DND-41 (cell line): ENCODE measurements at regions not wholly inside any gene's neighbourhood (a gene's known extent, or its start where the extent isn't known, plus 50 kb on each side); places are given as distances from the start of the nearest gene placed in this dataset.

ENCODE experiments used
- ATAC-seq: fragments of 200-7000 bp; cut with Tn5 transposase; 3 replicates; pipeline ENCODE4 v1.9.1; 2021; ENCODE audit warnings: low read depth; ENCODE audit not compliant: insufficient read depth
- DNase-seq: peaks from one replicate; pipeline ENCODE4 v3.0.0-alpha.2; 2020
- H2AFZ ChIP-seq: 2 replicates; pipeline ENCODE4 v1.6.0; 2012; ENCODE audit warnings: low read depth, low read length
- H3K27ac ChIP-seq: 2 replicates; pipeline ENCODE4 v1.5.1; 2012; ENCODE audit warnings: low read length, inconsistent platforms
- H3K27me3 ChIP-seq: fragments of 200-600 bp; sonication (generic); 2 replicates; pipeline ENCODE4 v1.6.0; 2012; ENCODE audit warnings: low read length, mild to moderate bottlenecking, inconsistent platforms; ENCODE audit not compliant: insufficient read depth, poor library complexity
- H3K36me3 ChIP-seq: 2 replicates; pipeline ENCODE4 v1.5.1; 2012; ENCODE audit warnings: low read length, inconsistent platforms; ENCODE audit not compliant: insufficient read depth
- H3K4me1 ChIP-seq: 2 replicates; pipeline ENCODE4 v1.5.1; 2012; ENCODE audit warnings: mild to moderate bottlenecking, low read length; ENCODE audit not compliant: insufficient read depth
- H3K4me2 ChIP-seq: 2 replicates; pipeline ENCODE4 v1.6.0; 2012; ENCODE audit warnings: mild to moderate bottlenecking, moderate library complexity, low read length, inconsistent platforms; ENCODE audit not compliant: insufficient read depth
- H3K4me3 ChIP-seq, 2 experiments: fragments of 200-600 bp in 1 of 2; shearing (Covaris generic) in 1 of 2; 2 replicates each; pipeline ENCODE4 v1.5.1; 2012 to 2016; ENCODE audit warnings: inconsistent platforms in 2 of 2, low read length in 2 of 2, mild to moderate bottlenecking in 2 of 2, low read depth in 1 of 2, moderate library complexity in 1 of 2
- H3K79me2 ChIP-seq: 2 replicates; pipeline ENCODE4 v1.6.0; 2012; ENCODE audit warnings: low read length, inconsistent platforms; ENCODE audit not compliant: insufficient read depth
- H3K9ac ChIP-seq: 2 replicates; pipeline ENCODE4 v1.6.0; 2012; ENCODE audit warnings: low read depth, mild to moderate bottlenecking, inconsistent platforms, low read length, moderate library complexity
- H3K9me3 ChIP-seq: 2 replicates; pipeline ENCODE4 v1.5.1; 2012; ENCODE audit warnings: low read length, moderate library complexity, mild to moderate bottlenecking, inconsistent platforms; ENCODE audit not compliant: insufficient read depth, severe bottlenecking
- H4K20me1 ChIP-seq: 2 replicates; pipeline ENCODE4 v1.6.0; 2012; ENCODE audit warnings: low read length; ENCODE audit not compliant: insufficient read depth
- CTCF ChIP-seq: IDR thresholded peaks from 2 replicates; pipeline ENCODE4 v1.5.1; 2012; ENCODE audit warnings: borderline replicate concordance, low read length, moderate library complexity, mild to moderate bottlenecking; ENCODE audit not compliant: poor library complexity, severe bottlenecking; ENCODE audit errors: extremely low read depth
- EZH2 ChIP-seq: IDR thresholded peaks from 3 replicates; pipeline ENCODE4 v1.6.1; 2012; ENCODE audit warnings: borderline replicate concordance, low read depth, mild to moderate bottlenecking, moderate library complexity, low read length, inconsistent platforms; ENCODE audit not compliant: severe bottlenecking

GRCh38 chr1:96025062-96025461, 696.5 kb upstream of the PTBP2 start:
- DNase-seq (no peak), ATAC-seq (no peak)
- Histone ChIP-seq H3K27me3 (no peaks in the 10 kb centered on the region), H3K9me3 (peaks cover 10% of the 10 kb centered on the region), H3K27ac (no peak overlapping the region), H2AFZ (no peak overlapping the region), H3K4me2 (no peak overlapping the region), H4K20me1 (no peaks in the 10 kb centered on the region), H3K4me1 (no peaks in the 10 kb centered on the region), H3K79me2 (no peaks in the 10 kb centered on the region), H3K36me3 (no peaks in the 10 kb centered on the region), H3K4me3 (no peak overlapping the region), H3K9ac (no peak overlapping the region)
- TF ChIP-seq EZH2 (no peak), CTCF (no peak)

GRCh38 chr1:96028071-96028470, 693.5 kb upstream of the PTBP2 start:
- H3K36me3 ChIP-seq: no peaks in the 10 kb centered on the region
- H3K27ac ChIP-seq: no peak overlapping the region
- H3K4me3 ChIP-seq: no peak overlapping the region
- H3K9ac ChIP-seq: no peak overlapping the region
- no peaks in the 10 kb centered on the region for H4K20me1 ChIP-seq
- ATAC-seq: no peak
- no peaks in the 10 kb centered on the region for H3K27me3 ChIP-seq
- no peak for TF ChIP-seq CTCF
- H3K4me1 ChIP-seq: no peaks in the 10 kb centered on the region
- H3K4me2 ChIP-seq: no peak overlapping the region
- H2AFZ ChIP-seq: no peak overlapping the region
- peaks cover 10% of the 10 kb centered on the region for H3K9me3 ChIP-seq
- no peaks in the 10 kb centered on the region for H3K79me2 ChIP-seq
- DNase-seq: no peak

- Histone ChIP-seq H3K4me3 (no peak overlapping the region), H3K79me2 (no peaks in the 10 kb centered on the region), H4K20me1 (no peaks in the 10 kb centered on the region), H3K4me2 (no peak overlapping the region), H3K9ac (no peak overlapping the region), H3K27ac (no peak overlapping the region), H3K27me3 (no peaks in the 10 kb centered on the region), H3K9me3 (peaks cover 10% of the 10 kb centered on the region), H3K36me3 (no peaks in the 10 kb centered on the region), H3K4me1 (no peaks in the 10 kb centered on the region), H2AFZ (no peak overlapping the region)
- no peak for DNase-seq
- TF ChIP-seq EZH2: no peak
- TF ChIP-seq CTCF: no peak
- no peak for ATAC-seq
These were observed 691.3 kb upstream of the PTBP2 start for GRCh38 chr1:96030312-96030711.

- Histone ChIP-seq H3K4me1 (no peaks in the 10 kb centered on the region), H3K27ac (no peak overlapping the region), H3K4me3 (no peak overlapping the region), H4K20me1 (no peaks in the 10 kb centered on the region), H3K36me3 (no peaks in the 10 kb centered on the region), H2AFZ (no peak overlapping the region), H3K79me2 (no peaks in the 10 kb centered on the region), H3K9ac (no peak overlapping the region), H3K9me3 (peaks cover 1% of the 10 kb centered on the region), H3K27me3 (no peaks in the 10 kb centered on the region), H3K4me2 (no peak overlapping the region)
- DNase-seq (no peak), ATAC-seq (no peak)
- no peak for TF ChIP-seq CTCF
- no peak for TF ChIP-seq EZH2
These were observed 687.6 kb upstream of the PTBP2 start for GRCh38 chr1:96034006-96034405.
